SK-N-SH treated with all-trans-retinoic acid at 6 μM for 48 hours (cell line): ENCODE measurements at regions not wholly inside any gene's neighbourhood (a gene's known extent, or its start where the extent isn't known, plus 50 kb on each side); places are given as distances from the start of the nearest gene placed in this dataset.

ENCODE experiments used
- ATAC-seq: fragments of 200-7000 bp; cut with Tn5 transposase; 3 replicates; pipeline ENCODE4 v1.9.1; 2020; ENCODE audit warnings: mild to moderate bottlenecking, moderate library complexity
- ARNTL ChIP-seq: fragments of 450-650 bp; formaldehyde crosslinking; IDR thresholded peaks from 2 replicates; pipeline ENCODE4 v1.5.0; 2020; ENCODE audit warnings: low read depth, mild to moderate bottlenecking, moderate library complexity, borderline replicate concordance
- BACH2 ChIP-seq: fragments of 250-450 bp; sonication (Bioruptor Pico); IDR thresholded peaks from 2 replicates; pipeline ENCODE4 v1.9.0; 2021; ENCODE audit warnings: mild to moderate bottlenecking, borderline replicate concordance
- CREB5 ChIP-seq: fragments of 250-450 bp; sonication (Bioruptor Pico); IDR thresholded peaks from 2 replicates; pipeline ENCODE4 v1.5.1; 2020; ENCODE audit warnings: low read depth, mild to moderate bottlenecking, moderate library complexity
- CSDC2 ChIP-seq: fragments of 250-450 bp; sonication (Bioruptor Pico); IDR thresholded peaks from 2 replicates; pipeline ENCODE4 v1.5.0; 2020; ENCODE audit warnings: mild to moderate bottlenecking, moderate library complexity
- ESRRG ChIP-seq: fragments of 250-450 bp; sonication (Bioruptor Pico); IDR thresholded peaks from 2 replicates; pipeline ENCODE4 v1.6.1; 2021; ENCODE audit warnings: mild to moderate bottlenecking
- GLIS3 ChIP-seq: fragments of 250-450 bp; sonication (Bioruptor Pico); IDR thresholded peaks from 2 replicates; pipeline ENCODE4 v1.5.0; 2020; ENCODE audit warnings: mild to moderate bottlenecking, moderate library complexity
- OSR1 ChIP-seq: fragments of 250-450 bp; sonication (Bioruptor Pico); IDR thresholded peaks from 2 replicates; pipeline ENCODE4 v1.8.0; 2022; ENCODE audit warnings: moderate library complexity, mild to moderate bottlenecking, inconsistent platforms
- PATZ1 ChIP-seq: fragments of 250-450 bp; sonication (Bioruptor Pico); IDR thresholded peaks from 2 replicates; pipeline ENCODE4 v1.8.0; 2020; ENCODE audit warnings: mild to moderate bottlenecking, moderate library complexity, borderline replicate concordance
- POU6F1 ChIP-seq: fragments of 250-450 bp; sonication (Bioruptor Pico); IDR thresholded peaks from 2 replicates; pipeline ENCODE4 v1.8.0; 2021; ENCODE audit warnings: low read depth, mild to moderate bottlenecking, moderate library complexity, borderline replicate concordance
- RARB ChIP-seq: fragments of 250-450 bp; sonication (Bioruptor Pico); IDR thresholded peaks from 2 replicates; pipeline ENCODE4 v1.8.0; 2021; ENCODE audit warnings: mild to moderate bottlenecking, moderate library complexity
- SNAI2 ChIP-seq: fragments of 250-450 bp; sonication (Bioruptor Pico); IDR thresholded peaks from 2 replicates; pipeline ENCODE4 v1.5.0; 2020; ENCODE audit warnings: mild to moderate bottlenecking, moderate library complexity
- TCF4 ChIP-seq: fragments of 250-450 bp; sonication (Bioruptor Pico); IDR thresholded peaks from 2 replicates; pipeline ENCODE4 v1.8.0; 2021; ENCODE audit warnings: mild to moderate bottlenecking, moderate library complexity, borderline replicate concordance
- TOX ChIP-seq: fragments of 250-450 bp; sonication (Bioruptor Pico); IDR thresholded peaks from 2 replicates; pipeline ENCODE4 v1.8.0; 2021; ENCODE audit warnings: mild to moderate bottlenecking, moderate library complexity, borderline replicate concordance
- TSHZ2 ChIP-seq: fragments of 250-450 bp; sonication (Bioruptor Pico); IDR thresholded peaks from 2 replicates; pipeline ENCODE4 v1.5.0; 2020; ENCODE audit warnings: mild to moderate bottlenecking, moderate library complexity
- ZFP30 ChIP-seq: fragments of 450-650 bp; formaldehyde crosslinking; IDR thresholded peaks from 2 replicates; pipeline ENCODE4 v1.5.0; 2022; ENCODE audit warnings: mild to moderate bottlenecking, moderate library complexity
- ZNF565 ChIP-seq: fragments of 450-650 bp; formaldehyde crosslinking; conservative IDR thresholded peaks from 2 replicates; pipeline ENCODE4 v1.5.0; 2020; ENCODE audit warnings: low read depth, mild to moderate bottlenecking, moderate library complexity
- ZNF70 ChIP-seq: fragments of 450-650 bp; formaldehyde crosslinking; IDR thresholded peaks from 2 replicates; pipeline ENCODE4 v1.5.0; 2020; ENCODE audit warnings: mild to moderate bottlenecking, moderate library complexity
- ZNF8 ChIP-seq: fragments of 450-650 bp; formaldehyde crosslinking; IDR thresholded peaks from 2 replicates; pipeline ENCODE4 v1.5.0; 2020; ENCODE audit warnings: mild to moderate bottlenecking, moderate library complexity

- ATAC-seq: no peak
- TF ChIP-seq BACH2 (CRISPR knock-in tag) (no peak), PATZ1 (CRISPR knock-in tag) (no peak), OSR1 (CRISPR knock-in tag) (no peak), TOX (CRISPR knock-in tag) (no peak), GLIS3 (CRISPR knock-in tag) (no peak)
These were observed 242.4 kb upstream of the STXBP5 start for GRCh38 chr6:146961831-146962230.

- ATAC-seq: no peak
- TF ChIP-seq TOX (CRISPR knock-in tag): no peak
- TF ChIP-seq CREB5 (CRISPR knock-in tag): no peak
- no peak for TF ChIP-seq ZFP30 (CRISPR knock-in tag)
- no peak for TF ChIP-seq BACH2 (CRISPR knock-in tag)
- TF ChIP-seq PATZ1 (CRISPR knock-in tag): no peak
- TF ChIP-seq CSDC2 (CRISPR knock-in tag): no peak
- no peak for TF ChIP-seq TSHZ2 (CRISPR knock-in tag)
- no peak for TF ChIP-seq ZNF70 (CRISPR knock-in tag)
- no peak for TF ChIP-seq SNAI2 (CRISPR knock-in tag)
These were observed 241.9 kb upstream of the STXBP5 start for GRCh38 chr6:146962329-146962728.

- no peak for ATAC-seq
- TF ChIP-seq ZNF8 (no peak), ESRRG (CRISPR knock-in tag) (no peak), RARB (CRISPR knock-in tag) (no peak), ARNTL (CRISPR knock-in tag) (no peak), OSR1 (CRISPR knock-in tag) (no peak), TCF4 (no peak), ZNF565 (CRISPR knock-in tag) (no peak), POU6F1 (CRISPR knock-in tag) (no peak)
These were observed 239.0 kb upstream of the STXBP5 start for GRCh38 chr6:146965110-146965689.
